HepG2 (cell line): ENCODE measurements at regions not wholly inside any gene's neighbourhood (a gene's known extent, or its start where the extent isn't known, plus 50 kb on each side); places are given as distances from the start of the nearest gene placed in this dataset.
"Not testable (repeated sequence)": the region's sequence is repeated elsewhere in the genome, so short reads cannot be mapped to it uniquely, and the experiment has no call there.

Source experiments
- ATAC-seq: fragments of 200-7000 bp; cut with Tn5 transposase; 3 replicates; pipeline ENCODE4 v1.9.1; 2020; ENCODE audit warnings: mild to moderate bottlenecking, moderate library complexity
- BruUV-seq: library from RNA; stranded (reverse); fragments of 400-500 nt; replicated peaks from 2 replicates; lab custom pipeline; 2021; lab: Mats Ljungman, UMichigan
- CTCF ChIA-PET: fragments of 300-600 bp; formaldehyde crosslinking; extraction: SDS; loops from one replicate; lab custom pipeline; 2021; ENCODE audit warnings: low total read pairs, inconsistent platforms, low intra/inter-chr PET ratio; lab: Yijun Ruan, JAX
- POLR2A ChIA-PET: fragments of 350-600 bp; sonication (Branson Sonifier 250); formaldehyde crosslinking; loops from one replicate; lab custom pipeline; 2020; ENCODE audit warnings: antibody characterized with exemption, inconsistent platforms; lab: Yijun Ruan, JAX
- DNase-seq: peaks from one replicate; pipeline ENCODE4 v3.0.0-alpha.2; 2015; ENCODE audit warnings: low spot score
- FAIRE-seq: peaks from 3 replicates; lab custom pipeline; 2011; peaks lifted over from hg19 to GRCh38; lab: Jason Lieb, UNC
- H2AFZ ChIP-seq: one replicate; pipeline ENCODE4 v1.6.1; 2011; ENCODE audit warnings: low read length, inconsistent platforms
- H3K27ac ChIP-seq: fragments of 300-600 bp; 3 replicates; pipeline ENCODE4 v1.8.0; 2011; ENCODE audit warnings: mixed run types, mild to moderate bottlenecking, mixed read lengths, low read length, inconsistent platforms; ENCODE audit not compliant: insufficient read depth; ENCODE audit errors: extremely low read length
- H3K27me3 ChIP-seq, 2 experiments: fragments of 200-600 bp in 1 of 2; 2 replicates in 1 of 2; 3 replicates in 1 of 2; pipeline versions ENCODE4 v1.6.0 to v1.8.0; 2011; ENCODE audit warnings: low read length in 2 of 2, mild to moderate bottlenecking in 2 of 2, moderate library complexity in 2 of 2, inconsistent platforms in 1 of 2; ENCODE audit not compliant: insufficient read depth in 2 of 2, control insufficient read depth in 1 of 2
- H3K36me3 ChIP-seq, 2 experiments: fragments of 200-600 bp in 1 of 2; replicated peaks in 1 of 2; 2 replicates in 1 of 2; 3 replicates in 1 of 2; pipeline versions ENCODE4 v1.5.1 to v1.8.0; 2011; ENCODE audit warnings: low read length in 2 of 2, inconsistent platforms in 1 of 2; ENCODE audit not compliant: insufficient read depth in 2 of 2, control insufficient read depth in 1 of 2
- H3K4me1 ChIP-seq: 2 replicates; pipeline ENCODE4 v1.5.1; 2012; ENCODE audit warnings: low read length, inconsistent platforms; ENCODE audit not compliant: insufficient read depth
- H3K4me2 ChIP-seq: 2 replicates; pipeline ENCODE4 v1.6.0; 2011; ENCODE audit warnings: low read depth, low read length, inconsistent platforms
- H3K4me3 ChIP-seq, 3 experiments: fragments of 200-600 bp in 1 of 3; sonication (generic), shearing (Covaris generic) in 1 of 3; replicated peaks in 1 of 3; 2 replicates each; pipeline ENCODE4 v1.5.1; 2011 to 2016; ENCODE audit warnings: low read length in 3 of 3, inconsistent platforms in 2 of 3, low read depth in 2 of 3, mild to moderate bottlenecking in 2 of 3, control low read depth in 1 of 3, mixed read lengths in 1 of 3; ENCODE audit not compliant: insufficient read depth in 1 of 3
- H3K79me2 ChIP-seq: one replicate; pipeline ENCODE4 v1.6.1; 2011; ENCODE audit warnings: low read length, inconsistent platforms; ENCODE audit not compliant: insufficient read depth
- H3K9ac ChIP-seq: 2 replicates; pipeline ENCODE4 v1.6.0; 2011; ENCODE audit warnings: mild to moderate bottlenecking, low read depth, low read length, inconsistent platforms; ENCODE audit not compliant: insufficient read depth
- H3K9me3 ChIP-seq: 2 replicates; pipeline ENCODE4 v1.5.1; 2012; ENCODE audit warnings: mild to moderate bottlenecking, low read length
- H4K20me1 ChIP-seq: 2 replicates; pipeline ENCODE4 v1.6.0; 2011; ENCODE audit warnings: inconsistent platforms, mild to moderate bottlenecking, low read length, moderate library complexity; ENCODE audit not compliant: insufficient read depth
- IKZF5 ChIP-seq: IDR thresholded peaks from 2 replicates; pipeline ENCODE4 v1.6.1; 2018; ENCODE audit warnings: missing genetic modification reagents, mild to moderate bottlenecking, missing compliant biosample characterization
- MED8 ChIP-seq: sonication (generic); formaldehyde crosslinking; IDR thresholded peaks from 2 replicates; pipeline ENCODE4 v1.8.1; 2023; ENCODE audit warnings: mild to moderate bottlenecking, missing genetic modification reagents; ENCODE audit not compliant: insufficient replicate concordance
- NCOA2 ChIP-seq: sonication (generic); formaldehyde crosslinking; IDR thresholded peaks from 2 replicates; pipeline ENCODE4 v1.8.0; 2022; ENCODE audit warnings: inconsistent platforms
- NFKB2 ChIP-seq: sonication (generic); formaldehyde crosslinking; IDR thresholded peaks from 2 replicates; pipeline ENCODE4 v1.4.0; 2020; ENCODE audit warnings: missing genetic modification reagents, borderline replicate concordance
- TBP ChIP-seq: sonication (generic); formaldehyde crosslinking; IDR thresholded peaks from 2 replicates; pipeline ENCODE4 v1.5.0; 2020; ENCODE audit warnings: missing genetic modification reagents
- ZNF781 ChIP-seq: sonication (generic); formaldehyde crosslinking; IDR thresholded peaks from 2 replicates; pipeline ENCODE4 v1.5.1; 2020; ENCODE audit warnings: borderline replicate concordance, mild to moderate bottlenecking, missing genetic modification reagents; ENCODE audit errors: not compliant biosample characterization
- ZNF792 ChIP-seq: IDR thresholded peaks from 2 replicates; pipeline ENCODE4 v1.6.1; 2016
- WGBS: methylation state at CpG from one replicate; pipeline ENCODE4 v1.1.6; 2017; ENCODE audit warnings: low lambda C conversion rate; 5-methylcytosine and 5-hydroxymethylcytosine counted together
- in situ Hi-C: cut with HindIII; loops from 2 replicates; pipeline ENCODE4 v1.10.0; 2017; ENCODE audit warnings: low pct_unique_long_range_greater_than_20kb; ENCODE audit not compliant: extremely low pct_ligation_motif_present
- intact Hi-C: fragments of 100-400 bp; cut with micrococcal nuclease; formaldehyde crosslinking; loops from one replicate; pipeline ENCODE4 v1.10.0; 2022; ENCODE audit not compliant: unreplicated experiment
- TF ChIP-seq, protein P1 (sequence below): sonication (generic); formaldehyde crosslinking; IDR thresholded peaks from 2 replicates; pipeline ENCODE4 v1.4.0; 2020; ENCODE audit warnings: mild to moderate bottlenecking, low read depth, missing genetic modification reagents
- TF ChIP-seq, protein P2 (sequence below): sonication (generic); formaldehyde crosslinking; IDR thresholded peaks from 2 replicates; pipeline ENCODE4 v1.4.0; 2020; ENCODE audit warnings: mild to moderate bottlenecking, missing genetic modification reagents
- TF ChIP-seq, protein P3 (sequence below): sonication (generic); formaldehyde crosslinking; IDR thresholded peaks from 2 replicates; pipeline ENCODE4 v1.8.1; 2023; ENCODE audit warnings: missing genetic modification reagents, mild to moderate bottlenecking, borderline replicate concordance
- TF ChIP-seq, protein P4 (sequence below): sonication (generic); formaldehyde crosslinking; IDR thresholded peaks from 2 replicates; pipeline ENCODE4 v1.5.0; 2020; ENCODE audit warnings: mild to moderate bottlenecking, missing genetic modification reagents

- Histone ChIP-seq H3K79me2 (no peaks in the 10 kb centered on the region), H3K36me3 (no peaks in the 10 kb centered on the region), H3K4me2 (no peak overlapping the region), H3K27ac (no peak overlapping the region), H3K9ac (no peak overlapping the region), H3K27me3 (peaks cover 0 to 7% of the 10 kb centered on the region in 2 experiments; a peak in 2 of 5 replicates), H3K4me1 (peaks cover 11% of the 10 kb centered on the region; the same call in 1 of the 2 replicates), H4K20me1 (no peaks in the 10 kb centered on the region), H2AFZ (no peak overlapping the region), H3K4me3 (no peak overlapping the region), H3K9me3 (no peaks in the 10 kb centered on the region)
- TF ChIP-seq, protein P1, sequence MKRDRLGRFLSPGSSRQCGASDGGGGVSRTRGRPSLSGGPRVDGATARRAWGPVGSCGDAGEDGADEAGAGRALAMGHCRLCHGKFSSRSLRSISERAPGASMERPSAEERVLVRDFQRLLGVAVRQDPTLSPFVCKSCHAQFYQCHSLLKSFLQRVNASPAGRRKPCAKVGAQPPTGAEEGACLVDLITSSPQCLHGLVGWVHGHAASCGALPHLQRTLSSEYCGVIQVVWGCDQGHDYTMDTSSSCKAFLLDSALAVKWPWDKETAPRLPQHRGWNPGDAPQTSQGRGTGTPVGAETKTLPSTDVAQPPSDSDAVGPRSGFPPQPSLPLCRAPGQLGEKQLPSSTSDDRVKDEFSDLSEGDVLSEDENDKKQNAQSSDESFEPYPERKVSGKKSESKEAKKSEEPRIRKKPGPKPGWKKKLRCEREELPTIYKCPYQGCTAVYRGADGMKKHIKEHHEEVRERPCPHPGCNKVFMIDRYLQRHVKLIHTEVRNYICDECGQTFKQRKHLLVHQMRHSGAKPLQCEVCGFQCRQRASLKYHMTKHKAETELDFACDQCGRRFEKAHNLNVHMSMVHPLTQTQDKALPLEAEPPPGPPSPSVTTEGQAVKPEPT: no peak
- TF ChIP-seq, protein P2, sequence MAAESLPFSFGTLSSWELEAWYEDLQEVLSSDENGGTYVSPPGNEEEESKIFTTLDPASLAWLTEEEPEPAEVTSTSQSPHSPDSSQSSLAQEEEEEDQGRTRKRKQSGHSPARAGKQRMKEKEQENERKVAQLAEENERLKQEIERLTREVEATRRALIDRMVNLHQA (CRISPR knock-in tag): no peak
- TF ChIP-seq, protein P3, sequence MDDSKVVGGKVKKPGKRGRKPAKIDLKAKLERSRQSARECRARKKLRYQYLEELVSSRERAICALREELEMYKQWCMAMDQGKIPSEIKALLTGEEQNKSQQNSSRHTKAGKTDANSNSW (CRISPR knock-in tag): no peak
- no peak for TF ChIP-seq ZNF792 (CRISPR knock-in tag)
- TF ChIP-seq, protein P4, sequence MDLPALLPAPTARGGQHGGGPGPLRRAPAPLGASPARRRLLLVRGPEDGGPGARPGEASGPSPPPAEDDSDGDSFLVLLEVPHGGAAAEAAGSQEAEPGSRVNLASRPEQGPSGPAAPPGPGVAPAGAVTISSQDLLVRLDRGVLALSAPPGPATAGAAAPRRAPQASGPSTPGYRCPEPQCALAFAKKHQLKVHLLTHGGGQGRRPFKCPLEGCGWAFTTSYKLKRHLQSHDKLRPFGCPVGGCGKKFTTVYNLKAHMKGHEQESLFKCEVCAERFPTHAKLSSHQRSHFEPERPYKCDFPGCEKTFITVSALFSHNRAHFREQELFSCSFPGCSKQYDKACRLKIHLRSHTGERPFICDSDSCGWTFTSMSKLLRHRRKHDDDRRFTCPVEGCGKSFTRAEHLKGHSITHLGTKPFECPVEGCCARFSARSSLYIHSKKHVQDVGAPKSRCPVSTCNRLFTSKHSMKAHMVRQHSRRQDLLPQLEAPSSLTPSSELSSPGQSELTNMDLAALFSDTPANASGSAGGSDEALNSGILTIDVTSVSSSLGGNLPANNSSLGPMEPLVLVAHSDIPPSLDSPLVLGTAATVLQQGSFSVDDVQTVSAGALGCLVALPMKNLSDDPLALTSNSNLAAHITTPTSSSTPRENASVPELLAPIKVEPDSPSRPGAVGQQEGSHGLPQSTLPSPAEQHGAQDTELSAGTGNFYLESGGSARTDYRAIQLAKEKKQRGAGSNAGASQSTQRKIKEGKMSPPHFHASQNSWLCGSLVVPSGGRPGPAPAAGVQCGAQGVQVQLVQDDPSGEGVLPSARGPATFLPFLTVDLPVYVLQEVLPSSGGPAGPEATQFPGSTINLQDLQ (CRISPR knock-in tag): no peak
- TF ChIP-seq IKZF5 (CRISPR knock-in tag): no peak
- no peak for TF ChIP-seq NFKB2 (CRISPR knock-in tag)
- TF ChIP-seq MED8 (CRISPR knock-in tag): no peak
- TF ChIP-seq ZNF781 (CRISPR knock-in tag): no peak
- no peak for TF ChIP-seq NCOA2
- no peak for TF ChIP-seq TBP
- no peak for FAIRE-seq
- DNase-seq: no peak
- ChIA-PET CTCF (no interaction called here), POLR2A (no interaction called here)
- intact Hi-C loops: no loop called here
- in situ Hi-C loops: no loop called here
- 13% methylated on average over 2 of the region's 2 CpGs for WGBS
- BruUV-seq: no TSS peak
- ATAC-seq: no peak
Measured at GRCh38 chr6:149142924-149143429, 174.5 kb upstream of the TAB2 start.

- DNase-seq, H3K79me2 ChIP-seq, FAIRE-seq, H4K20me1 ChIP-seq, ATAC-seq, H3K4me3 ChIP-seq, intact Hi-C loops, H3K9me3 ChIP-seq, CTCF ChIA-PET, POLR2A ChIA-PET, H3K27ac ChIP-seq, H3K36me3 ChIP-seq, H3K9ac ChIP-seq, H3K4me1 ChIP-seq, H2AFZ ChIP-seq, in situ Hi-C loops, BruUV-seq, H3K4me2 ChIP-seq: not testable (repeated sequence)
- H3K27me3 ChIP-seq: peaks cover 0 to 14% of the 10 kb centered on the region in 2 experiments; a peak in 2 of 5 replicates
Measured at GRCh38 chr6:149145800-149146199, 171.7 kb upstream of the TAB2 start.
